B cell (primary cell): ENCODE measurements at regions not wholly inside any gene's neighbourhood (a gene's known extent, or its start where the extent isn't known, plus 50 kb on each side); places are given as distances from the start of the nearest gene placed in this dataset.

Experiments used
- ATAC-seq: fragments of 200-7000 bp; cut with Tn5 transposase; one replicate; pipeline ENCODE4 v1.10.0; 2021; ENCODE audit warnings: low read depth, mild to moderate bottlenecking, moderate number of reproducible peaks, moderate library complexity
- CTCF ChIA-PET: fragments of 350-600 bp; sonication (Branson Sonifier 250); formaldehyde crosslinking; loops from one replicate; lab custom pipeline; 2021; ENCODE audit warnings: antibody characterized with exemption, inconsistent platforms; lab: Charles Lee
- POLR2A ChIA-PET: fragments of 350-600 bp; sonication (Branson Sonifier 250); formaldehyde crosslinking; loops from one replicate; lab custom pipeline; 2021; ENCODE audit warnings: antibody characterized with exemption; lab: Charles Lee
- DNase-seq: peaks from one replicate; pipeline ENCODE4 v3.0.0; 2013
- H2AFZ ChIP-seq: 2 replicates; pipeline ENCODE4 v1.6.1; 2012; ENCODE audit warnings: mild to moderate bottlenecking, low read depth, low read length; ENCODE audit not compliant: insufficient read depth, poor library complexity, severe bottlenecking
- H3K27ac ChIP-seq, 2 donors: 1 replicate in 1 of 2; 2 replicates in 1 of 2; pipeline ENCODE4 v1.5.1; 2012 to 2013; ENCODE audit warnings: low read length in 2 of 2, mild to moderate bottlenecking in 2 of 2, moderate library complexity in 1 of 2
- H3K27me3 ChIP-seq, 4 experiments: fragments of 200-600 bp in 1 of 4; sonication (generic) in 1 of 4; replicated peaks in 1 of 4; 1 replicate in 2 of 4; 2 replicates in 2 of 4; pipeline versions ENCODE4 v1.6.1 to v1.7.0; 2013 to 2016; ENCODE audit warnings: low read length in 3 of 4, mild to moderate bottlenecking in 2 of 4, mixed read lengths in 1 of 4, moderate library complexity in 1 of 4; ENCODE audit not compliant: insufficient read depth in 4 of 4, control insufficient read depth in 3 of 4; ENCODE audit errors: control extremely low read depth in 1 of 4
- H3K36me3 ChIP-seq, 2 experiments: replicated peaks in 1 of 2; 1 replicate in 1 of 2; 2 replicates in 1 of 2; pipeline versions ENCODE4 v1.6.1 to v1.7.1; 2013; ENCODE audit warnings: low read length in 1 of 2; ENCODE audit not compliant: insufficient read depth in 2 of 2, control insufficient read depth in 1 of 2; ENCODE audit errors: control extremely low read depth in 1 of 2, extremely low read depth in 1 of 2
- H3K4me1 ChIP-seq, 2 donors: fragments of 200-600 bp in 1 of 2; sonication (generic) in 1 of 2; 1 replicate in 1 of 2; 2 replicates in 1 of 2; pipeline versions ENCODE4 v1.5.1 to v1.6.1; 2013 to 2017; ENCODE audit warnings: low read length in 2 of 2; ENCODE audit not compliant: control insufficient read depth in 2 of 2, insufficient read depth in 2 of 2
- H3K4me2 ChIP-seq: replicated peaks from 2 replicates; pipeline ENCODE3; 2012; ENCODE audit warnings: mild to moderate bottlenecking, low read depth, low read length; ENCODE audit not compliant: poor library complexity, severe bottlenecking
- H3K4me3 ChIP-seq, 5 experiments: fragments of 200-600 bp in 1 of 5; sonication (generic) in 1 of 5; 1 replicate in 3 of 5; 2 replicates in 2 of 5; pipeline versions ENCODE4 v1.5.1 to v1.7.0; 2011 to 2016; ENCODE audit warnings: low read length in 4 of 5, mild to moderate bottlenecking in 4 of 5, low read depth in 2 of 5, control low read depth in 1 of 5, moderate library complexity in 1 of 5; ENCODE audit not compliant: insufficient read depth in 1 of 5; ENCODE audit errors: control extremely low read depth in 1 of 5, extremely low read depth in 1 of 5
- H3K79me2 ChIP-seq: fragments of 200-600 bp; sonication (generic); one replicate; pipeline ENCODE4 v1.6.0; 2016; ENCODE audit warnings: low read length; ENCODE audit not compliant: control insufficient read depth, insufficient read depth
- H3K9ac ChIP-seq: fragments of 200-600 bp; sonication (generic); 2 replicates; pipeline ENCODE4 v1.6.1; 2017; ENCODE audit warnings: mild to moderate bottlenecking, low read length, moderate library complexity
- H3K9me3 ChIP-seq, 3 donors: one replicate each; pipeline versions ENCODE4 v1.6.1 to v1.7.1; 2013; ENCODE audit warnings: low read length in 2 of 3; ENCODE audit not compliant: control insufficient read depth in 2 of 3, insufficient read depth in 1 of 3; ENCODE audit errors: control extremely low read depth in 1 of 3
- H4K20me1 ChIP-seq: 2 replicates; pipeline ENCODE4 v1.6.0; 2012; ENCODE audit warnings: mild to moderate bottlenecking, low read length; ENCODE audit not compliant: insufficient read depth, control insufficient read depth, poor library complexity, severe bottlenecking
- H3K27ac Mint-ChIP-seq: one replicate; pipeline ENCODE4 v1.8.0; 2021; ENCODE audit warnings: mixed read lengths
- H3K27me3 Mint-ChIP-seq: one replicate; pipeline ENCODE4 v1.8.0; 2021; ENCODE audit warnings: mixed read lengths
- H3K4me1 Mint-ChIP-seq: one replicate; pipeline ENCODE4 v1.8.0; 2021; ENCODE audit warnings: mixed read lengths
- H3K4me3 Mint-ChIP-seq: one replicate; pipeline ENCODE4 v1.8.0; 2021; ENCODE audit warnings: mixed read lengths
- H3K9me3 Mint-ChIP-seq: one replicate; pipeline ENCODE4 v1.8.0; 2022; ENCODE audit warnings: mixed read lengths; ENCODE audit not compliant: insufficient read depth
- CTCF ChIP-seq: fragments of 200-600 bp; IDR thresholded peaks from one replicate; pipeline ENCODE4 v1.8.0; 2022; ENCODE audit warnings: antibody characterized with exemption, mild to moderate bottlenecking
- EZH2 ChIP-seq: IDR thresholded peaks from 2 replicates; pipeline ENCODE4 v1.6.1; 2012; ENCODE audit warnings: borderline replicate concordance, low read depth, mild to moderate bottlenecking, moderate library complexity, low read length; ENCODE audit not compliant: insufficient read depth, poor library complexity, severe bottlenecking
- WGBS: methylation state at CpG from one replicate; pipeline ENCODE4 v1.1.5; 2013; ENCODE audit warnings: missing lambda C conversion rate; ENCODE audit not compliant: insufficient coverage; 5-methylcytosine and 5-hydroxymethylcytosine counted together
- intact Hi-C: fragments of 100-400 bp; cut with micrococcal nuclease; formaldehyde crosslinking; loops from one replicate; pipeline ENCODE4 v1.10.0; 2022

GRCh38 chr4:149884529-149885181, 69.0 kb upstream of the IQCM start:
- H3K27me3 Mint-ChIP-seq, result no peaks in the 10 kb centered on the region
- intact Hi-C loops, result no loop called here
- Histone ChIP-seq H3K27me3 (no peaks in the 10 kb centered on the region), H3K9ac (no peak overlapping the region), H3K36me3 (no peaks in the 10 kb centered on the region), H2AFZ (no peak overlapping the region), H3K79me2 (no peaks in the 10 kb centered on the region), H3K4me1 (no peaks in the 10 kb centered on the region), H3K27ac (no peak overlapping the region), H3K4me2 (no peak overlapping the region), H3K9me3 (no peaks in the 10 kb centered on the region), H4K20me1 (no peaks in the 10 kb centered on the region), H3K4me3 (no peak overlapping the region)
- ChIA-PET CTCF (no interaction called here), POLR2A (no interaction called here)
- 49% methylated on average over 3 of the region's 3 CpGs for WGBS
- ATAC-seq (no peak), DNase-seq (no peak)
- no peak overlapping the region for H3K4me3 Mint-ChIP-seq
- H3K4me1 Mint-ChIP-seq, result no peaks in the 10 kb centered on the region
- H3K27ac Mint-ChIP-seq, result no peak overlapping the region
- TF ChIP-seq CTCF (no peak), EZH2 (no peak)
- no peaks in the 10 kb centered on the region for H3K9me3 Mint-ChIP-seq

GRCh38 chr4:149885896-149886295, 70.3 kb upstream of the IQCM start:
- ATAC-seq, result no peak
- Histone ChIP-seq H4K20me1 (no peaks in the 10 kb centered on the region), H3K27ac (no peak overlapping the region), H3K27me3 (no peaks in the 10 kb centered on the region), H3K4me1 (no peaks in the 10 kb centered on the region), H3K4me2 (no peak overlapping the region), H3K79me2 (no peaks in the 10 kb centered on the region), H3K36me3 (no peaks in the 10 kb centered on the region), H3K9ac (no peak overlapping the region), H2AFZ (no peak overlapping the region), H3K4me3 (no peak overlapping the region), H3K9me3 (no peaks in the 10 kb centered on the region)
- CTCF ChIA-PET, result no interaction called here
- no peak overlapping the region for H3K27ac Mint-ChIP-seq
- no peak for DNase-seq
- POLR2A ChIA-PET, result no interaction called here
- intact Hi-C loops, result no loop called here
- no peaks in the 10 kb centered on the region for H3K9me3 Mint-ChIP-seq
- TF ChIP-seq EZH2 (no peak), CTCF (no peak)
- H3K27me3 Mint-ChIP-seq, result peaks cover 3% of the 10 kb centered on the region
- H3K4me3 Mint-ChIP-seq, result no peak overlapping the region
- H3K4me1 Mint-ChIP-seq, result no peaks in the 10 kb centered on the region
